GF-D8 (cell line): ENCODE measurements at regions not wholly inside any gene's neighbourhood (a gene's known extent, or its start where the extent isn't known, plus 50 kb on each side); places are given as distances from the start of the nearest gene placed in this dataset.

Experiments
- DNase-seq: peaks from one replicate; lab custom pipeline; 2025; lab: John Stamatoyannopoulos, UW

DNA sequence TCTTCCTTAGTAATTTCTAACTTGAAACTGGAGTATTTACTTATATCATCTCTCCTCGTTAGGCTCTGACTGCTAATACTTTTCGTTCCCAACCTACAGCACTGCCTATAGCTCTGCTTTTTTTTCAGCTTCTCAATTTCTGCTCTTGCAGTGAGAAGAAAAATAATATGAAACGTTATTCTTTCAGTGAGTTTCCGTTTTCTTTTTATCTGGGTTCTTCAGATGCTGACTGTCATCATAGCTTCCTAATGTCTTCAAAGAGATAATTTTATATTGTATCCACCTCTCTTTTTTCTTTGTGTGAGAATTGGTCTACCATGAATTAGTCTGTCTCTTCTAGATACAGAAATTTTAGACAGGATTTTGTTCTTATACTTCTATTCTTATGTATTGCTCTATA is 454.9 kb downstream of the LMO7 start:
- no peak for DNase-seq

DNA sequence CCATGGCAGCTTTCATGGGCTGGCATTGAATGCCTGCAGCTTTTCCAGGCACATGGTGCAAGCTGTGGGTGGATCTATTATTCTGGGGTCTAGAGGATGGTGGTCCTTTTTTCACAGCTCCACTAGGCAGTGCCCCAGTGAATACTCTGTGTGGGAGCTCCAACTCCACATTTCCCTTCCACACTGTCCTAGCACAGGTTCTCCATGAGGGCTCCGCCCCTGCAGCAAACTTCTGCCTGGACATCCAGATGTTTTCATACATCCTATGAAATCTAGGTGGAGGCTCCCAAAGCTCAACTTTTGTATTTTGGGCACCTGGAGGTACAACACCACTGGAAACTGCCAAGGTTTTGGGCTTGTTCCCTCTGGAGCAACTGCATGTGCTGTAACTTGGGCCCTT is 450.6 kb downstream of the LMO7 start:
- DNase-seq = no peak

DNA sequence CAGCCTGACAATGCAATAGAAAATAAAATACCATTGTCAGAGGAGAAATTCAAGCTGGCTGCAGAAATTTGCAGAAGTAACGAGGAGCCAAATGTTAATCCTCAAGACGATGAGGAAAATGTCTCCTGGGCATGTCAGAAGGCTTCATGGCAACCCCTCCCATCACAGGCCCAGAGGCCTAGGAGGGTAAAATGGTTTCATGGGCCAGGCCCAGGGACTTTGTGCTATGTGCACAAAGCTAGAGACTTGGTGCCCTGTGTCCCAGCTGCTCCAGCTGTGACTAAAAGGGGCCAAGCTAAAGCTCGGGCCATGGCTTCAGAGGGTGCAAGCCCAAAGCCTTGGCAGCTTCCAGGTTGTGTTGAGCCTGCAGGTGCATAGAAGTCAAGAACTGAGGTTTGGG is 431.7 kb downstream of the LMO7 start:
- DNase-seq = no peak

DNA sequence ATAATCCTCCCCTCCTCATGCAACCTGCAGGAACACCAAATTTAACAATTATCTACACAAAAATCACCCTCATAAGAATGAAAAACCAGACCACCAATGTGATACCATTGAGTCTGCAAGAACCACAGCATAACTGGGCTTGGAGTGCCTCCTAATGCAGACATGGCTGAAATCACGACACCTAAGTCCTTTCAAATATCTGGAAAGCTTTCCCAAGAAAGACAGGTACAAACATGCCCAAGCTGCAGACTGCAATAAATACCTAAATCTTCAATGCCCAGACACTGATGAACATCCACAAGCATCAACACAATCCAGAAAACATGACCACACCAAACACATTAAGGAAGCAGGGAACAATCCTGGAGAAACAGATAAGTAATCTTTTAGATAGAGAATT is 417.1 kb downstream of the LMO7 start:
- no peak for DNase-seq

DNA sequence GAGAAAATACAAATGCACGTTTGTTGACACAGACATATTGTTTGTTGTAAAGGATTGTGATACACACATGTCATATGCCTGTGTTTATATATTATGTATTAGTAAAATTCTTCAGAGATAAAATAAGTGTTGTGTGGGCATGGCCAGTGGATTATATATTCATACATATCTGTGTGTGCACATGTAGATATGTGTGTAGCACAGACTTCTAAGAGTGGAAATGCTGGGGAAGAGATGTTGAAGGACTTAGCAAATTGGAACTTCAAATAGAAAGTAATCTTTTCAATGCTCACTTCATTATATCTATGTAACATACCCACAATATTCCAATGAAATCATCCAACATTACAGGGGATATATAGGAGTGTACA is 413.2 kb downstream of the LMO7 start:
- no peak for DNase-seq

DNA sequence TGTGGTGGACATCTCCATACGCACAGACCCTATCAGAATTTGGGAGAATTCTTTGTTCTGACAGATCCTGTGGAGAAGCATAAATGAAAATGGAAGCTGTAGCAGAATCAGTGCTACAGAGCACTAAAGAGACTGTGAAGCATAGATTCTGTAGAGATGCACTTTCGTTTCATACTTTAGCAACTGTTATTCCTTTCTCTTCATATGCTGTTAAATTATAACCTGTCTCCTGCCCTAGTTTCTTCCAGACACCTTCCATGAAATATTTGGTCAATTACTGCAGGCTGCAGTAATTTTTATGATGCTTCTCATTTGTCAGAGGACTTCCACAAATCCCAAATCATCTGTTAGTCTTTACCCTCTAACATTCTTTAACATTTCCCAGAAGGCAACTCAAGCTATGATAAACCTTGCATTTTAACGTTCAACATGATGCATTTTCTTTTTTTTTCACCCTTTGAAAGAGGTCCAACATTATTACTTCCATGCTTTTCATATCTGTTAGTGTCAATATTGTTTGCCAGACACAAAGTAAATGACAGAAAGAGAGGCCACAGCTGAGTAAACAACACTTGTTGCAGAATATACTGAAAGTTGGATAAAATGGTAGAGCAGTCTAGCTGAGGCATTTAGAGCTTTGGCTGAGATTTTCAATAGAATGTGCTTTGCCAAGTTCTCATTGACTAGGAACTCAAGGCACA is 412.7 kb downstream of the LMO7 start:
- no peak for DNase-seq

DNA sequence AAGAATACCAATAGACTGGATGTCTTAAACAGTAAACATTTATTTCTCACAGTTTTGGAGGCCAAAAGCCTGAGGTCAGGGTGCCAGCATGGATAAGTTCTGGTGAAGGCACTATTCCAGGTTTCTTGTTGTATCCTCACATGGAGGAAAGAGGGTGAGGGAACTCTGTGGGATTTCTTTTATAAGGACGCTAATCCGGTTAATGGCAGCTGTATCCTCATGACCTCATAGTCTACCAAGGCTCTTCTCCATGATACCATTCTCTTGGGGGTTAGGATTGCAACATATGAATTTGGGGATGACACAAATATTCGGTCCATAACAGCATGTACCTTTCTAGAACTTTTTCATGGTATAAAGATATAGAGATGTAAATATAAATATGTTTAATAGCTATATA is 412.0 kb downstream of the LMO7 start:
- no peak for DNase-seq

DNA sequence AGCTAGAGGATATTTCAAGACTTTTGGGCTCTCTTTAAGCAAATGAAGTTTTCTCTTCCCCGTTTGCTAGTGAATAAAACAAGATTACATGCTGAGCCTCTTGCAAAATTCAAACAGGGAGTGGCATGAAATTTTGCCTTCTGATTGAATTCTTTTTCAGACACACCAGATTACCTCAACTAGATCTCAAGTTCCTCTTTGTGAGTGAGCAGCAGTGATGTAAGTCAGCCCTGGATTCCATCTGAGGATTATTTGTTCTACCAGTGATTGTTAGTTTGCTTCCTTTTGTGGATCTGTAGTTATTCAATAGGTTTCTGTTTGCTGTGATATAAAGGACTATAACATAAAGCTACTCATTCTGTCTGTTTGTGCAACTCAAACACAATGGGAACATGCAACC is 407.7 kb downstream of the LMO7 start:
- DNase-seq = no peak

DNA sequence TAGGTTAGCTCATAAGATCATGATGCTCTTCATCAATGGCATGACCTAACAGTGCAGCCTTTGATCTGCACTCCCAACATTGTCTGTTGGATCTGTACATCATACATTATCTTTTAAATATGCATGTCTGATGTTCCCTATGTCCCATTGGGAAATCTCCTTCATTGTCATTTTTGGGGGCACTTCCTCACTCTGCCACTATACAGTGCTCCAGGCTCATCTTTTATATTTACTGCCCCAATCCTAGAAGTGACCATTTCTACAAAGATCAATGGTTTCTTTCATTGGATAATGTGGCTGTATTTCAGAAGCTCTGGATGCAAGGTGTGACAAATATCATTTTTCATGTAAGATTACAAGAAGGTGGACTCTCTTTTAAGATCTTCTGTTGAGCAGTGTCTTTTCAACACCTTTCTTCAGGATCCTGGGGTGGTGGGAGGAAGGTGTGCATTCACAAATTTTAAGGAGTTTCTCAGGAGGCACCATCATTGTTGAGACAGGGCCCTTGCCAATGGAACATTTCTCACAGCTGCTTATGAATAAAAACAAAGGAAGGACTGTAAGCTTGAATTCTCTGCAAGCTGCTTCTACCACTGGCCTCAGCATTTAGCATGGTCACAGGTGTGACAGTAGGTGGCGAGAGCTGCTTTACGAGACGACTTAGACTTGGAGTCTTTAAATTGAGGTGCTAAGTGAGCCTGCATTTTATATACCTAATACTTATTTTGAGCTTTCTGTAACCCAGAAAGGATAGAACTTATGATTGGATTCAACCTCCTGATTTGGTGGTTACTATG is 403.0 kb downstream of the LMO7 start:
- DNase-seq = no peak

DNA sequence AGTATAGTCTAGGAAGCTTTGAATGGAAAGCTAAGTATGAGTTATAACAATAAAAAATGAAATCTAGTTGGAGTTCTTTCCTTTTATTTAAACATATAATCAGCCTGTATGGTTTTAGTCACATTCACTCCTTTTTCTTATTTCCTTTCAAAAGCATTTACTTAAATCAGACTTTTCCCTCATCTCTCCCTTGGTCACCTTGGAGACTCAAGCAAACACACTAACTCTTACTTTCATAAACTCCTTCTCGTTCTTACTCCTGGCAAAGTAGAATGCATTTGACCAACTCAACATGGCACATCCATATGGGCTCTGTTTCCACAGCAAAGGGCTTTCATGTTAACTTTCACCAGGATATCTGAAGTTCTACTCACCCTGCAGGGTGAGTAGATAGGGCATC is 400.0 kb downstream of the LMO7 start:
- no peak for DNase-seq

DNA sequence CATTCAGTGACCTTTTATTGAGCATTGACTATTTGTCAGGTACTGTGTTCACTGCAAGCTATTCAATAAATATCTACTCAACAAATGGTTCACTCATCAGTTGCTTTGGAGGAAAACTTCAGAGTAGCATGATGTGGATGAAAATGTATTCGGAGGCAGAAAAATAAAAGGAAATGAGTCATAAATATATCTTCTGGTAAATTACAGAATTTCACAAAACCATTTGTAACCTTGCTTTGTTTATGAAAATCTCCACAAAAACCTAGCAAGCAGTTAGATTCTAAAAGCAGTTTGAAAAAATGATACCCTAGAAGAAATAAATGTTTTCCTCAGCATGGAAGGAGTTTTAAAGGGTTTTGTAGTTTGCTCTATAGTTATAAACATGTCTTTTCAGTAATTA is 399.6 kb downstream of the LMO7 start:
- no peak for DNase-seq

DNA sequence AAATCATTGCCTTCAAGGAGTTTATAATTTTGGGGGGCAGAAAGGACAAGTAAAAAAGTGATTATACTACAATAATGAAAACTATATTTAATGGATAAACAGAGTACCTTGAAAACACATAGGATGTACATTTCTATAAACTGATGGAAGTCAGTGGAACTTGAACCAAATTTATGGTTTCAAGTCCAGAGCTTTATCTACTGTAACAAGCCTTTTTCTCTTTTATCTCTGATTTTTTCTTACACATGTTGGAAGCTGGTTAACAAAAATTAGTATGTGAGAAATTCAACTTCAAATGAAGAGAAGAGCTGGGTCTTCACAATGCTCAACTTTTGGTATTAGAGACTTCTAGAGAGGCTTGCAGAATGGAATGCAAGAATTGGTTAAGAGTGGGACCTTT is 393.6 kb downstream of the LMO7 start:
- DNase-seq = no peak

DNA sequence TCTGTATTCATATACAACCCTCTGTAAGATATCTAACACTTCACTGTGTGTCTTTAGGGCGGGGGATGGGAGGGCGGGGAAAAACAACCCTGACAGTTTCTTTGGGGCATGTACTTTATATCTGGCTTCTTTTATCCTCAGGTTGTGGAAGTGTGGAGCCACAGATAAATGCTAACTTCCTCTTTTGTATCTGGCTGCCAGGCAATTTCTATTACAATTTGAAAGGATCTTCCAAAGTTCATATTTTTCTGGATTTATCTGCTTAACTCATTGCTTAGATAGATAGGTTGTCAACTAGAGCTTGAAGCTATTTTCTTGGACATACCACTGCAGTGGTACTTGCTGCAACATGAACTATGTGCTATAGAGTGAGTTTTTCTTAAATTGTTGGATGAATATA is 393.0 kb downstream of the LMO7 start:
- DNase-seq = peak; percentile 24

DNA sequence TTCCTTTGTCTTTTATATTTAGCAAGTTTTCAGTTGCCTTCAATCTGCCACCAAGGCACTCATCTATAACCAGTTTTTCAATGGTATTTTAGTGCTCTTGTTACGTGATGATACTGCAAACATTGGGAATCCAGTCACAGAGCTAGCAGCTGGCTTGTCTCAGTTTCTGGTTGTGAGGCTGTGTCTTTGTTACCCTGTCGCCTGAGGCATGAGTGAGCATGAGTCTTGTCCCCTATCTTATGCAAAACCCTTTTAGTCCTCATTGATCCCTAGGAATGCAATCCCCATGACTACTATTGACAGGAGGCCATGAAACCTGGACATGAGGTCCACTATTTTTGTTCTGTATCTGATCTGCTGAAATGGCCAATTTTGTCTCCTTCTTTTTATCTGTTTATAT is 391.0 kb downstream of the LMO7 start:
- no peak for DNase-seq

DNA sequence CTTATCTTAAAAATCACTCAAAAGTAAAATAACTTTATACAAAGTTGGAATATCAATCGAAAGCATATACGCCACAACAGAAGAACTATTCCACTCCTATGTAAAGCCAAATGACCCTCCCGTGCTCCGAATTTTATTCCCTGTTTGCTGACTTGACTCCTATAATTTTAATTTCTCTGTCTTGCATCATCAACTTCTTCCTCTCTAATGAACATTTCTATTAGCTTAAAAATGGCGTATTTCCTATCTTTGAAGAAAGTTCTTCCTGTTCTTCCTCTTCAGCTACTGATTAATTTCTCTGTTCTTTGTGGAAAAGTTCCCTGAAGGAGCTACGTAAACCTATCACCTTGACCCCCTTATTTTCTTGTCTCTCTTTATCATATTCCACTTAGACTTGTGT is 389.3 kb downstream of the LMO7 start:
- no peak for DNase-seq

DNA sequence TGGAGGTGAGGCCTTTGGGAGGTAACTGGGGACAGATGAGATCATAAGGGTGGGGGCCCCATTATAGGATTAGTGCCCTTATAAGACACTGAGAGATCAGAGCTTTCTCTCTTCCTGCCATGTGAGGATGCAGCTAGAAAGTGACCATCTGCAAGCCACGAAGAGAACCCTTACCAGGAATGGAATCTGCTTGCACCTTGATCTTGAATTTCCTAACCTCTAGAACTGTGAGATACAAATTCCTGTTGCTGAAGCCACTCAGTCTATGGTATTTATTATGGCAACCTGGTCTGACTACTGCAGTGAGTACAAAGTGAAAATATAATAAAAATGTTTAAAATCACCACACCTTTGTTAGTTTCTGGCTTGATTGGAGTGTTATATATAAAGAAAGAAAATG is 388.0 kb downstream of the LMO7 start:
- no peak for DNase-seq

DNA sequence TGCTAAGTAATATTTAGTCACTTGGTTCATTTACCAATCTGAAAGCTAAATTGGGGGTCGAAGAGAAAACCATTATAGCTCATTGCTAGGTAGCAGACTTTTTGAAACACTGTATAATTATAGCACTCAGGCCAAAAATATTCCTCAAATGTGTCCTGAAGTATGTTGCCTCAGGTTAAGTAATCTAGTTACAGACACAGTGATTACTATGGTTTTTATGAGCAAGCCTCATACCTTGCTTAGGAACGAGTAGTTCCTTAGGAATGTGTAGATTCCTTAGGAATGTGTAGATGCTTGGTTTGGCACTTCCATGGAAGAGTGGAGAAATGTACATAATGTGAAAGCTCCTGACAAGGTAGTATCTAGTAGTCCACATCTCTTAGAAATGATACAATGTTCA is 387.5 kb downstream of the LMO7 start:
- no peak for DNase-seq

DNA sequence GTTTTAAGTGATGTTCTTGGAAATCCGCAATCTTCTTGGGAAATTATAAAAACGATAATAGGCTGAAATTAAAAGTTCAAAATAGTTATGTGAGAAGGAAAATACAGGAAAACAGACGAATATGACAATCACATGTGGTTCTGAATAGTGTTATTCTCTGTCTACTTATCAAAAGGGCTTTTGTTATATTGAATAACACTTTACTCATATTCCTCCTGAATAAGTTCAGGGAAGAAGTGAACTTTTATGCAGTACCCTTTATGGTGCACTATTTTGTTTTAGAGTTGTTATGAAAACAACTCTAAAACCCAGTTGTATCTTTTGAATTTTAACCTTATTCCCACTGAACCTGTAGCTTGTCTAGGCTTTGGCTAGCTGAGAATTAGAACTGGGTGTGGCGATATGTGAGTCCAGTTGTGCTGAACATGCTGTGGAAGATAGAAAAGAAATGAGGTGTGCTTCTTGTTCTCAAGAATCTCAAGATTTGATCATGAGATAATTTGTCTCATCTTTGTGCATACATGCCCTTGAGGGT is 384.4 kb downstream of the LMO7 start:
- DNase-seq = no peak

DNA sequence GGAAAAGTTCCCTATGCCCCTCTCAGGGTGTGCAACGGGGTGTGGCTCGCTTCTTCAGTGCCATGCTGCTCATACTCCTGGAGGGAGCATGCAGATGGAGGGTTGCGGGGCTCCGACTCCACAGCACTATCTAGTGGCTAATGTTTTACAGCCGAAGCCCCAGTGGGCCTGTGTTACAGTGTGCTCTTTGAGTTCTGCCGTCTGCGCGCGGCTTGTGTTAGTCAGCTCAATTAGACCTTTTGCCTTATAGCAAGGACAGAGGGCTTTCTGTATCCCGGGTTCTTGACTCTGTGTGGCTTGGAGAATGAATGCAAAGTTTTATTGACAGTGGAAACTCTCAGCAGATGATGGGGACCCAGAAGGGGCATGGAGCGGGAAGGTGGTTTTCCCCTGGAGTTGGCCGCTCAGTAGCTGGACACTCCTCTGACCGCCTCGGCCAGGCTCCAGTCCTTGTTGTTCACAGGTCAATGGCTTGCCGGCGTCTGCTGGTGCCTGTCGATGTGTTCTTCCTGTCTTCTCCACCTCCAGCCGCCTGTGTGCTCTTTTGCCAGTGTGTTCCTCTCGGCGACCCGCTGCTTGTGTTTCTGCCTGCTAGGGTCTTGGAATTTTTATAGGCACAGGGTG is 383.4 kb downstream of the LMO7 start:
- DNase-seq = no peak

DNA sequence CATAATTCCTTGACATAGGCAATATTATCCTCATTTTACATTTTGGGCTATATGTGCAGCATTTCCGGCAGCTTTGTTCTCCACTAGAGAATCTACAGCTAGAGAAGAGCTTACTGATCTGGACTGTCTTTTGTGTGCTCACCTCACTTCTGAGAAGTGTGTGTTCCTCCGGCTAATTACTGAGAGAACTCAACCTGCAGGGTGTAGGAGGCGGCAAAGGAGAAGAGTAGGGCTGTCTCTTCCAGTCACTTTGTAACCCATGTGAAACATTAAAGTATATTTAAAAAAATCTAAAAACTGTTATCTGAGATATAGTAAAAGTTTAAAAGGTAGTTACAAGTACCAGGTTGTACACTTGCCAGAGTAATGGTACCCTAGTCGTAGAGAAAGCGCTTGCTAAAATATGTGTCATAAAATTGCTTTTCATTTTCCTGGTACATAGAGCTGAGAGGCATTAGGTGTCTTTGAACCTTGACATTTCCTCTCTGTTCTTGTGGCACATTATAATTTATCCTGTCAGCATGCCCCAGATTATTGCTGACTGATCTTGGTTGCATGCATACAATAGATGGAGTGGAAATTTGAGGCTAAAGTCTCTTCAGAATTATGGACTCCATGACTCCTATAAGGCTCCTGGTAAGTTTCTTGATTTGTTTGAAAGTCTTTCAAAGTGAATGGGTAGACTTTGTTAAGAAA is 381.9 kb downstream of the LMO7 start:
- DNase-seq = no peak

DNA sequence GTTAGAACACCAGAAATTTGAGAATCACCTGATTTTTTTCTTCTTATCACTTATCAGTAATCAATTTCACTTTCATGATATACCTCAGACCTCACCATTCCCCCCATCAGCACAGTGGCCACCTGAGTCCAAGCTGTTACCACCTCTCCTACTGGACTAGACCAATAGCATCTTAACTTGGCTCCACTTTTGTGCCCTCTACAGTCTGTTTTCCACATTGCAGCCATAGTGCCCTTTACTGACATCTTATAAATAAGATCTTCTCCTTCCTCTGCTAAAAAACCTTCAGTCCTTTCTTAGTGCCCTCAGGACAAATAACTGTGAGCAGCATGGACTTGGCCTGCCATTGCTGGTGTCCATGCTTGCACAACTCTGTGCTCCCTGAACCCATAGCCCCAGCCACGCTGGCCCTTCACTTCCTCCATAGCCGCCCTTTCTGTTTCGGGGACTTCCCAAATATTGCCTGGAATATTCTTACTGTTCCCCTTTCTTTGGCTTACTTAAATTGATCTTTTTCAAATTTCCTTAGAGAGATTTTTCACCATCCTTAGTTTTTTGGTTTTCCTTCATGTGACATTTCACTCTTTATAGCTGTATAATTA is 380.8 kb downstream of the LMO7 start:
- DNase-seq = no peak
